CD14-positive monocyte (primary cell): ENCODE measurements at regions not wholly inside any gene's neighbourhood (a gene's known extent, or its start where the extent isn't known, plus 50 kb on each side); places are given as distances from the start of the nearest gene placed in this dataset.

Source experiments
- DNase-seq, 3 donors: peaks; one replicate each; pipeline ENCODE4 v3.0.0-alpha.2; 2011 to 2022
- H2AFZ ChIP-seq: 2 replicates; pipeline ENCODE4 v1.6.0; 2012; ENCODE audit warnings: mild to moderate bottlenecking, low read depth, low read length, inconsistent platforms; ENCODE audit not compliant: insufficient read depth, poor library complexity, severe bottlenecking
- H3K27ac ChIP-seq, 2 donors: 1 replicate in 1 of 2; 2 replicates in 1 of 2; pipeline ENCODE4 v1.5.1; 2012 to 2013; ENCODE audit warnings: low read length in 2 of 2, control low read depth in 1 of 2, inconsistent platforms in 1 of 2, low read depth in 1 of 2, mild to moderate bottlenecking in 1 of 2
- H3K27me3 ChIP-seq, 2 donors: one replicate each; pipeline versions ENCODE4 v1.6.0 to v1.6.1; 2011 to 2013; ENCODE audit warnings: low read length in 2 of 2; ENCODE audit not compliant: control insufficient read depth in 2 of 2, insufficient read depth in 2 of 2
- H3K36me3 ChIP-seq, 2 donors: replicated peaks in 1 of 2; 1 replicate in 1 of 2; 2 replicates in 1 of 2; pipeline versions ENCODE4 v1.5.1 to v1.6.1; 2012 to 2013; ENCODE audit warnings: low read length in 2 of 2, control low read depth in 1 of 2, inconsistent platforms in 1 of 2, mild to moderate bottlenecking in 1 of 2; ENCODE audit not compliant: insufficient read depth in 2 of 2, control insufficient read depth in 1 of 2
- H3K4me1 ChIP-seq, 2 donors: 1 replicate in 1 of 2; 2 replicates in 1 of 2; pipeline versions ENCODE4 v1.5.1 to v1.6.1; 2012 to 2013; ENCODE audit warnings: low read length in 2 of 2, control low read depth in 1 of 2, inconsistent platforms in 1 of 2, mild to moderate bottlenecking in 1 of 2, moderate library complexity in 1 of 2; ENCODE audit not compliant: insufficient read depth in 2 of 2, control insufficient read depth in 1 of 2
- H3K4me2 ChIP-seq: replicated peaks from 2 replicates; pipeline ENCODE3; 2012; ENCODE audit warnings: low read length, moderate library complexity, mild to moderate bottlenecking; ENCODE audit not compliant: poor library complexity, severe bottlenecking; ENCODE audit errors: extremely low read depth
- H3K4me3 ChIP-seq, 3 experiments: fragments of 200-600 bp in 1 of 3; sonication (generic) in 1 of 3; replicated peaks in 1 of 3; 1 replicate in 2 of 3; 2 replicates in 1 of 3; pipeline ENCODE4 v1.5.1; 2011 to 2013; ENCODE audit warnings: low read length in 3 of 3, mild to moderate bottlenecking in 3 of 3, control low read depth in 2 of 3, low read depth in 2 of 3, inconsistent platforms in 1 of 3, moderate library complexity in 1 of 3
- H3K79me2 ChIP-seq: 2 replicates; pipeline ENCODE4 v1.6.0; 2012; ENCODE audit warnings: mild to moderate bottlenecking, control low read depth, inconsistent platforms, low read length, moderate library complexity; ENCODE audit not compliant: insufficient read depth
- H3K9ac ChIP-seq: 2 replicates; pipeline ENCODE4 v1.6.0; 2017; ENCODE audit warnings: low read length, mild to moderate bottlenecking; ENCODE audit not compliant: insufficient read depth, poor library complexity, severe bottlenecking
- H3K9me3 ChIP-seq, 2 donors: replicated peaks in 1 of 2; 1 replicate in 1 of 2; 2 replicates in 1 of 2; pipeline versions ENCODE4 v1.5.1 to v1.6.1; 2012 to 2013; ENCODE audit warnings: low read length in 2 of 2, control low read depth in 1 of 2; ENCODE audit not compliant: control insufficient read depth in 1 of 2, insufficient read depth in 1 of 2
- H4K20me1 ChIP-seq: 2 replicates; pipeline ENCODE4 v1.6.0; 2012; ENCODE audit warnings: mild to moderate bottlenecking, low read length, control low read depth, moderate library complexity; ENCODE audit not compliant: insufficient read depth
- H3K27ac Mint-ChIP-seq, 7 donors: one replicate each; pipeline ENCODE4 v1.8.0; 2020; ENCODE audit warnings: mild to moderate bottlenecking in 7 of 7, mixed read lengths in 7 of 7, moderate library complexity in 6 of 7, inconsistent platforms in 2 of 7
- H3K27me3 Mint-ChIP-seq, 3 donors: one replicate each; pipeline ENCODE4 v1.8.0; 2021 to 2022; ENCODE audit warnings: low read depth in 3 of 3, mild to moderate bottlenecking in 3 of 3, mixed read lengths in 3 of 3, moderate library complexity in 3 of 3, inconsistent platforms in 1 of 3
- H3K36me3 Mint-ChIP-seq, 2 donors: one replicate each; pipeline ENCODE4 v1.8.0; 2020; ENCODE audit warnings: mixed read lengths in 2 of 2, inconsistent platforms in 1 of 2, mild to moderate bottlenecking in 1 of 2
- H3K4me1 Mint-ChIP-seq: one replicate; pipeline ENCODE4 v1.8.0; 2020; ENCODE audit warnings: mild to moderate bottlenecking, mixed read lengths
- H3K4me3 Mint-ChIP-seq, 2 donors: one replicate each; pipeline ENCODE4 v1.8.0; 2020; ENCODE audit warnings: mild to moderate bottlenecking in 2 of 2, mixed read lengths in 2 of 2, moderate library complexity in 1 of 2
- H3K9me3 Mint-ChIP-seq, 7 donors: one replicate each; pipeline ENCODE4 v1.8.0; 2020 to 2022; ENCODE audit warnings: mixed read lengths in 7 of 7, mild to moderate bottlenecking in 6 of 7, moderate library complexity in 6 of 7, inconsistent platforms in 2 of 7
- CTCF ChIP-seq: fragments of 200-600 bp; IDR thresholded peaks from one replicate; pipeline ENCODE4 v1.8.0; 2022; ENCODE audit warnings: antibody characterized with exemption, mild to moderate bottlenecking
- WGBS: methylation state at CpG from one replicate; pipeline ENCODE4 v1.1.5; 2013; ENCODE audit warnings: missing lambda C conversion rate; ENCODE audit not compliant: insufficient coverage; 5-methylcytosine and 5-hydroxymethylcytosine counted together
- intact Hi-C, 2 donors: fragments of 100-400 bp; cut with micrococcal nuclease; formaldehyde crosslinking; loops; one replicate each; pipeline versions ENCODE4 v1.15.0 to v1.15.1; 2023

- Mint-ChIP-seq H3K36me3 (no peaks in the 10 kb centered on the region), H3K9me3 (peaks cover 0 to 1% (median 0%) of the 10 kb centered on the region in 7 donors), H3K27ac (no peak overlapping the region), H3K4me3 (no peak overlapping the region), H3K4me1 (no peaks in the 10 kb centered on the region), H3K27me3 (peaks cover 0 to 5% (median 1%) of the 10 kb centered on the region in 3 donors)
- Histone ChIP-seq H2AFZ (no peak overlapping the region), H3K9ac (no peak overlapping the region), H4K20me1 (no peaks in the 10 kb centered on the region), H3K4me2 (no peak overlapping the region), H3K27me3 (no peaks in the 10 kb centered on the region), H3K79me2 (no peaks in the 10 kb centered on the region), H3K4me3 (no peak overlapping the region), H3K36me3 (no peaks in the 10 kb centered on the region), H3K27ac (no peak overlapping the region), H3K9me3 (no peaks in the 10 kb centered on the region), H3K4me1 (no peaks in the 10 kb centered on the region)
- no peak for TF ChIP-seq CTCF
- no CpG with 5 or more reads among the region's 1 CpG for WGBS
- DNase-seq: no peak
- intact Hi-C loops: no loop called here
Measured at GRCh38 chr6:130314271-130314670, 51.5 kb upstream of the TMEM200A start.

GRCh38 chr6:130313206-130313605, 52.6 kb upstream of the TMEM200A start:
- Histone ChIP-seq H2AFZ (no peak overlapping the region), H3K9me3 (no peaks in the 10 kb centered on the region), H3K79me2 (no peaks in the 10 kb centered on the region), H4K20me1 (no peaks in the 10 kb centered on the region), H3K4me1 (no peaks in the 10 kb centered on the region), H3K36me3 (no peaks in the 10 kb centered on the region), H3K4me3 (no peak overlapping the region), H3K9ac (no peak overlapping the region), H3K27ac (no peak overlapping the region), H3K4me2 (no peak overlapping the region), H3K27me3 (no peaks in the 10 kb centered on the region)
- Mint-ChIP-seq H3K4me1 (no peaks in the 10 kb centered on the region), H3K36me3 (no peaks in the 10 kb centered on the region), H3K9me3 (peaks cover 0 to 1% (median 0%) of the 10 kb centered on the region in 7 donors), H3K27me3 (peaks cover 0 to 3% (median 0%) of the 10 kb centered on the region in 3 donors), H3K4me3 (no peak overlapping the region), H3K27ac (no peak overlapping the region)
- no peak for TF ChIP-seq CTCF
- intact Hi-C loops: no loop called here
- WGBS: 100% methylated on average over 1 of the region's 4 CpGs
- DNase-seq: no peak
